ENCODE measurements at regions not wholly inside any gene's neighbourhood (a gene's known extent, or its start where the extent isn't known, plus 50 kb on each side); places are given as distances from the start of the nearest gene placed in this dataset.

- Histone ChIP-seq H3K79me2 (ENCODE audit: control insufficient read depth, low read length) (no peaks in the 10 kb centered on the region), H3F3A (ENCODE audit: control insufficient read depth, insufficient read depth) (no peaks in the 10 kb centered on the region), H3K36me3 (ENCODE audit: control insufficient read depth, low read length) (no peaks in the 10 kb centered on the region), H4K20me1 (ENCODE audit: control insufficient read depth, insufficient read depth, low read depth, low read length) (no peaks in the 10 kb centered on the region), H3K27me3 (ENCODE audit: control insufficient read depth, low read length) (no peaks in the 10 kb centered on the region), H3K9me2 (replicated peaks; ENCODE audit: control insufficient read depth, low read length) (no peaks in the 10 kb centered on the region), H3K27ac (ENCODE audit: low read depth, low read length) (no peak overlapping the region), H3K9me3 (ENCODE audit: control insufficient read depth, insufficient read depth, low read length) (peaks cover 13% of the 10 kb centered on the region; the same call in 1 of the 2 replicates), H3K4me1 (ENCODE audit: control insufficient read depth, low read length) (peaks cover 12% of the 10 kb centered on the region), H3K4me3 (ENCODE audit: low read length) (no peak overlapping the region), H3K4me2 (ENCODE audit: low read length) (no peak overlapping the region)
- TF ChIP-seq EZH2phosphoT487 (IDR thresholded peaks at IDR 0.05; ENCODE audit: borderline replicate concordance, low read length) (no peak), CTCF (IDR thresholded peaks at IDR 0.05; ENCODE audit: low read depth, low read length, poor library complexity, severe bottlenecking) (no peak)
Measured at GRCh38 chr12:69000540-69001243, 67.7 kb upstream of the CPM start.

GRCh38 chr12:69001251-69001650, 68.3 kb upstream of the CPM start:
- Histone ChIP-seq H4K20me1 (ENCODE audit: control insufficient read depth, insufficient read depth, low read depth, low read length) (no peaks in the 10 kb centered on the region), H3K27ac (ENCODE audit: low read depth, low read length) (no peak overlapping the region), H3K9me3 (ENCODE audit: control insufficient read depth, insufficient read depth, low read length) (peaks cover 13% of the 10 kb centered on the region; the same call in 1 of the 2 replicates), H3F3A (ENCODE audit: control insufficient read depth, insufficient read depth) (no peaks in the 10 kb centered on the region), H3K9me2 (replicated peaks; ENCODE audit: control insufficient read depth, low read length) (no peaks in the 10 kb centered on the region), H3K4me2 (ENCODE audit: low read length) (no peak overlapping the region), H3K36me3 (ENCODE audit: control insufficient read depth, low read length) (no peaks in the 10 kb centered on the region), H3K79me2 (ENCODE audit: control insufficient read depth, low read length) (no peaks in the 10 kb centered on the region), H3K27me3 (ENCODE audit: control insufficient read depth, low read length) (no peaks in the 10 kb centered on the region), H3K4me3 (ENCODE audit: low read length) (no peak overlapping the region), H3K4me1 (ENCODE audit: control insufficient read depth, low read length) (peaks cover 12% of the 10 kb centered on the region)
- TF ChIP-seq CTCF (IDR thresholded peaks at IDR 0.05; ENCODE audit: low read depth, low read length, poor library complexity, severe bottlenecking): no peak
- no peak for TF ChIP-seq EZH2phosphoT487 (IDR thresholded peaks at IDR 0.05; ENCODE audit: borderline replicate concordance, low read length)

- Histone ChIP-seq H3K27me3 (ENCODE audit: control insufficient read depth, low read length) (no peaks in the 10 kb centered on the region), H3K79me2 (ENCODE audit: control insufficient read depth, low read length) (no peaks in the 10 kb centered on the region), H3K36me3 (ENCODE audit: control insufficient read depth, low read length) (no peaks in the 10 kb centered on the region), H3F3A (ENCODE audit: control insufficient read depth, insufficient read depth) (no peaks in the 10 kb centered on the region), H3K9me2 (replicated peaks; ENCODE audit: control insufficient read depth, low read length) (no peaks in the 10 kb centered on the region), H3K27ac (ENCODE audit: low read depth, low read length) (no peak overlapping the region), H3K9me3 (ENCODE audit: control insufficient read depth, insufficient read depth, low read length) (peaks cover 6% of the 10 kb centered on the region; the same call in 1 of the 2 replicates), H3K4me3 (ENCODE audit: low read length) (no peak overlapping the region), H3K4me1 (ENCODE audit: control insufficient read depth, low read length) (peaks cover 6% of the 10 kb centered on the region), H4K20me1 (ENCODE audit: control insufficient read depth, insufficient read depth, low read depth, low read length) (no peaks in the 10 kb centered on the region), H3K4me2 (ENCODE audit: low read length) (no peak overlapping the region)
- TF ChIP-seq CTCF (IDR thresholded peaks at IDR 0.05; ENCODE audit: low read depth, low read length, poor library complexity, severe bottlenecking): no peak
- no peak for TF ChIP-seq EZH2phosphoT487 (IDR thresholded peaks at IDR 0.05; ENCODE audit: borderline replicate concordance, low read length)
Measured at GRCh38 chr12:69002969-69003368, 70.0 kb upstream of the CPM start.

All from DOHH2 (cell line).